ENCODE measurements at regions not wholly inside any gene's neighbourhood (a gene's known extent, or its start where the extent isn't known, plus 50 kb on each side); places are given as distances from the start of the nearest gene placed in this dataset.

- TF ChIP-seq CTCF (conservative IDR thresholded peaks at IDR 0.05): no peak
- no peak for TF ChIP-seq EZH2 (IDR thresholded peaks at IDR 0.05; ENCODE audit: low read depth)
Measured at GRCh38 chr7:49706106-49706505, 67.3 kb upstream of the VWC2 start.

Measured in PC-9 (cell line).